Fibroblast of lung (primary cell): ENCODE measurements at regions not wholly inside any gene's neighbourhood (a gene's known extent, or its start where the extent isn't known, plus 50 kb on each side); places are given as distances from the start of the nearest gene placed in this dataset.

ENCODE experiments used
- DNase-seq, 2 donors: peaks; one replicate each; pipeline versions ENCODE4 v3.0.0 to v3.0.0-alpha.2; 2010; ENCODE audit warnings: low read depth in 2 of 2
- H2AFZ ChIP-seq: 2 replicates; pipeline ENCODE4 v1.5.1; 2012; ENCODE audit warnings: low read length, control low read depth, inconsistent platforms
- H3K27ac ChIP-seq: 2 replicates; pipeline ENCODE4 v1.5.1; 2011; ENCODE audit warnings: low read length, control low read depth; ENCODE audit not compliant: insufficient read depth
- H3K27me3 ChIP-seq: 2 replicates; pipeline ENCODE4 v1.5.1; 2011; ENCODE audit warnings: mild to moderate bottlenecking, low read length; ENCODE audit not compliant: control insufficient read depth, insufficient read depth
- H3K36me3 ChIP-seq: 2 replicates; pipeline ENCODE4 v1.5.1; 2011; ENCODE audit warnings: low read length; ENCODE audit not compliant: control insufficient read depth, insufficient read depth
- H3K4me1 ChIP-seq: 2 replicates; pipeline ENCODE4 v1.5.1; 2011; ENCODE audit warnings: low read length; ENCODE audit not compliant: control insufficient read depth, insufficient read depth; ENCODE audit errors: extremely low read depth
- H3K4me2 ChIP-seq: 2 replicates; pipeline ENCODE4 v1.5.1; 2011; ENCODE audit warnings: low read length, control low read depth; ENCODE audit not compliant: insufficient read depth; ENCODE audit errors: extremely low read depth
- H3K4me3 ChIP-seq, 4 experiments: fragments of 200-600 bp in 1 of 4; sonication (generic) in 1 of 4; replicated peaks in 1 of 4; 2 replicates each; pipeline ENCODE4 v1.5.1; 2011 to 2016; ENCODE audit warnings: low read length in 4 of 4, low read depth in 3 of 4, mild to moderate bottlenecking in 3 of 4, control low read depth in 2 of 4, inconsistent platforms in 1 of 4, mixed read lengths in 1 of 4; ENCODE audit not compliant: insufficient read depth in 1 of 4; ENCODE audit errors: control extremely low read depth in 1 of 4
- H3K79me2 ChIP-seq: 2 replicates; pipeline ENCODE4 v1.5.1; 2012; ENCODE audit warnings: mild to moderate bottlenecking, low read length, inconsistent platforms; ENCODE audit not compliant: control insufficient read depth, insufficient read depth
- H3K9ac ChIP-seq: 2 replicates; pipeline ENCODE4 v1.5.1; 2011; ENCODE audit warnings: mild to moderate bottlenecking, low read length, control low read depth; ENCODE audit not compliant: insufficient read depth
- H3K9me3 ChIP-seq: 2 replicates; pipeline ENCODE4 v1.5.1; 2012; ENCODE audit warnings: low read depth, low read length; ENCODE audit not compliant: control insufficient read depth, insufficient read depth
- H4K20me1 ChIP-seq: 2 replicates; pipeline ENCODE4 v1.5.1; 2011; ENCODE audit warnings: low read length; ENCODE audit not compliant: control insufficient read depth, insufficient read depth; ENCODE audit errors: extremely low read depth
- EZH2 ChIP-seq: IDR thresholded peaks from 2 replicates; pipeline ENCODE4 v1.5.1; 2012; ENCODE audit warnings: low read length, control low read depth, mild to moderate bottlenecking; ENCODE audit errors: missing control alignments
- TF ChIP-seq, protein P1 (sequence below), 2 donors: IDR thresholded peaks in 1 of 2; conservative IDR thresholded peaks in 1 of 2; 1 replicate in 1 of 2; 2 replicates in 1 of 2; pipeline ENCODE4 v1.5.1; 2011 to 2012; ENCODE audit warnings: low read length in 2 of 2, control low read depth in 1 of 2, inconsistent platforms in 1 of 2, low read depth in 1 of 2, mild to moderate bottlenecking in 1 of 2

DNA sequence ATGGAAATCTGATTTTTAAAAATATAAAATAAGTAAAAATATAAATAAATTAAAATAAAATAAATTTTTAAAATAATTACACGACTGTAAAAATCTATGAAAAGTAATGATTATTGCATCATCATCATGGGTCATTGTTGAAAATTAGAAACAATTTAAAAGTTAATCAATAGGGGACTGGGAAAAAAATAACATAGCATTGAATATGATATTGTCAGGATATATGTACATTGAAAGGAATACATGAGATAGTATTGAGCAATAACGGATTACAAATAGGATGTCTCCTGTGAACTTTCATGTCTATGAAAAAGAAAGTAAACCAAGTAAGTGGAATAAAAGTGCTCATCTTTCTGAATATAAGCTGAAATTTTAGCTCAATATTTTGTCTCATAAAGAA lies 566.8 kb upstream of the HTR2C start:
- Histone ChIP-seq H3K9me3 (no peaks in the 10 kb centered on the region), H3K9ac (no peak overlapping the region), H3K4me3 (no peak overlapping the region), H4K20me1 (no peaks in the 10 kb centered on the region), H2AFZ (no peak overlapping the region), H3K27me3 (no peaks in the 10 kb centered on the region), H3K4me2 (no peak overlapping the region), H3K36me3 (no peaks in the 10 kb centered on the region), H3K79me2 (no peaks in the 10 kb centered on the region), H3K4me1 (no peaks in the 10 kb centered on the region), H3K27ac (no peak overlapping the region)
- DNase-seq: no peak
- TF ChIP-seq, protein P1, sequence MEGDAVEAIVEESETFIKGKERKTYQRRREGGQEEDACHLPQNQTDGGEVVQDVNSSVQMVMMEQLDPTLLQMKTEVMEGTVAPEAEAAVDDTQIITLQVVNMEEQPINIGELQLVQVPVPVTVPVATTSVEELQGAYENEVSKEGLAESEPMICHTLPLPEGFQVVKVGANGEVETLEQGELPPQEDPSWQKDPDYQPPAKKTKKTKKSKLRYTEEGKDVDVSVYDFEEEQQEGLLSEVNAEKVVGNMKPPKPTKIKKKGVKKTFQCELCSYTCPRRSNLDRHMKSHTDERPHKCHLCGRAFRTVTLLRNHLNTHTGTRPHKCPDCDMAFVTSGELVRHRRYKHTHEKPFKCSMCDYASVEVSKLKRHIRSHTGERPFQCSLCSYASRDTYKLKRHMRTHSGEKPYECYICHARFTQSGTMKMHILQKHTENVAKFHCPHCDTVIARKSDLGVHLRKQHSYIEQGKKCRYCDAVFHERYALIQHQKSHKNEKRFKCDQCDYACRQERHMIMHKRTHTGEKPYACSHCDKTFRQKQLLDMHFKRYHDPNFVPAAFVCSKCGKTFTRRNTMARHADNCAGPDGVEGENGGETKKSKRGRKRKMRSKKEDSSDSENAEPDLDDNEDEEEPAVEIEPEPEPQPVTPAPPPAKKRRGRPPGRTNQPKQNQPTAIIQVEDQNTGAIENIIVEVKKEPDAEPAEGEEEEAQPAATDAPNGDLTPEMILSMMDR (conservative IDR thresholded peaks at IDR 0.05 in 1 of 2, IDR thresholded peaks at IDR 0.05 in 1 of 2; ENCODE audit: low read depth in 1 of 2, low read length in 2 of 2): no peak
- no peak for TF ChIP-seq EZH2

DNA sequence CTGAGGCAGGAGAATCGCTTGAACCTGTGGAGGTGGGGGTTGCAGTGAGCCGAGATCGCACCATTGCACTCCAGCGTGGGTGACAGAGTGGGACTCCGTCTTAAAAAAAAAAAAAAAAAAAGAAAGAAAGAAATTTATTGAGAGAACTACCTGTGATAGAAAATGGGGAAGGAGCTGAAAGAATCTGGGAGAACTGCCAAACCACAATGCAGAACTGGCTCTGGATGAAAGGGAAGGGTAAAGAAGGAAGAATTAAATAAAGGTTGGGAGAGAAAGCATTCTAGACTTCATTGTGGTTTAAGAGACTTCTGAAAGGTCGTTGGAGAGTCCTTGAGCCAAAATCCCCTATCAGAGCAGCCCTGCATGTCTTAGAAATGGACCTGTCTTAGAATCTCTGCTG lies 567.9 kb upstream of the HTR2C start:
- Histone ChIP-seq H3K4me1 (no peaks in the 10 kb centered on the region), H2AFZ (no peak overlapping the region), H3K79me2 (no peaks in the 10 kb centered on the region), H3K9ac (no peak overlapping the region), H3K4me2 (no peak overlapping the region), H3K9me3 (no peaks in the 10 kb centered on the region), H4K20me1 (no peaks in the 10 kb centered on the region), H3K36me3 (no peaks in the 10 kb centered on the region), H3K27me3 (no peaks in the 10 kb centered on the region), H3K27ac (no peak overlapping the region), H3K4me3 (no peak overlapping the region)
- no peak for DNase-seq
- no peak for TF ChIP-seq EZH2
- TF ChIP-seq, protein P1 (conservative IDR thresholded peaks at IDR 0.05 in 1 of 2, IDR thresholded peaks at IDR 0.05 in 1 of 2; ENCODE audit: low read depth in 1 of 2, low read length in 2 of 2): no peak

DNA sequence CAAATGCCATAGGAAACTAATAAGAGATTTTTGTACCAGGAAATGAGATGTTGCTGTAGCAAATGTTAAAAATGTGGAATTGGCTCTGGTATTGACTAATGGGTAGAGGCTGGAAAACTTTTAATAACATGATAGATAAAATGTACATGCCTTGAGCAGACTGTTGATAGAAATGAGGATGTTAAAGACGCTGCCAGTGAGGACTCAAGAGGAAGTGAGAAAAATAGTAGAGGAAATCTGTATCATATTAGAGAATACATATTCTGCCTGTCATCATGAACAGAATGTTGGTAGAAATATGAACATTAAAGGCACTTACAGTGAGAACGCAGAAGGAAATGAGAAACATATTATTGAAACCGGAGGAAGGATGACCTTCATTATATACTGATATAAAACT lies 577.2 kb upstream of the HTR2C start:
- no peaks in the 10 kb centered on the region for H3K36me3 ChIP-seq
- no peaks in the 10 kb centered on the region for H3K79me2 ChIP-seq
- no peak overlapping the region for H2AFZ ChIP-seq
- no peaks in the 10 kb centered on the region for H4K20me1 ChIP-seq
- H3K27me3 ChIP-seq: no peaks in the 10 kb centered on the region
- no peak overlapping the region for H3K4me2 ChIP-seq
- no peak overlapping the region for H3K4me3 ChIP-seq
- no peak for DNase-seq
- no peaks in the 10 kb centered on the region for H3K9me3 ChIP-seq
- no peak overlapping the region for H3K27ac ChIP-seq
- no peaks in the 10 kb centered on the region for H3K4me1 ChIP-seq
- TF ChIP-seq, protein P1 (conservative IDR thresholded peaks at IDR 0.05 in 1 of 2, IDR thresholded peaks at IDR 0.05 in 1 of 2; ENCODE audit: low read depth in 1 of 2, low read length in 2 of 2): no peak
- no peak for TF ChIP-seq EZH2
- no peak overlapping the region for H3K9ac ChIP-seq
